ENCODE measurements at regions not wholly inside any gene's neighbourhood (a gene's known extent, or its start where the extent isn't known, plus 50 kb on each side); places are given as distances from the start of the nearest gene placed in this dataset.

DNA sequence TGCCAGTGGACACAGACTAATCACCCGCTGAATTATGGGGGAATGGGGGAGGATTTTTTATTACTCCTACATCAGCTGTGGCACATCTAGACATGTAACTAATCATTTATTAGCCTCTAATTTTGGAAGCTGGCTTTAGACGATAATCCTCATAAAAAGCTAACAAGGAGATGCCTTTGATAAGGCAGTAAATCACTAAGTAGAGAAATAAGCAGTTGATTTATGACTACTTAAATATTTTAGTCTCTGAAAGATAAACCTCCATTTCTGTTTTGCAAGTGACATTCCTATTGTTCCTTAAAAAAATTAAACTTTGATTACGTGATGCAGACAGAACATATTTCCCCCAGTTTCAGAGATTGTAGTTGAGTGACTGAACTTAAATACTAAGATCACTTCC is 206.4 kb upstream of the CDKN2B start:
- TF ChIP-seq, protein P1, sequence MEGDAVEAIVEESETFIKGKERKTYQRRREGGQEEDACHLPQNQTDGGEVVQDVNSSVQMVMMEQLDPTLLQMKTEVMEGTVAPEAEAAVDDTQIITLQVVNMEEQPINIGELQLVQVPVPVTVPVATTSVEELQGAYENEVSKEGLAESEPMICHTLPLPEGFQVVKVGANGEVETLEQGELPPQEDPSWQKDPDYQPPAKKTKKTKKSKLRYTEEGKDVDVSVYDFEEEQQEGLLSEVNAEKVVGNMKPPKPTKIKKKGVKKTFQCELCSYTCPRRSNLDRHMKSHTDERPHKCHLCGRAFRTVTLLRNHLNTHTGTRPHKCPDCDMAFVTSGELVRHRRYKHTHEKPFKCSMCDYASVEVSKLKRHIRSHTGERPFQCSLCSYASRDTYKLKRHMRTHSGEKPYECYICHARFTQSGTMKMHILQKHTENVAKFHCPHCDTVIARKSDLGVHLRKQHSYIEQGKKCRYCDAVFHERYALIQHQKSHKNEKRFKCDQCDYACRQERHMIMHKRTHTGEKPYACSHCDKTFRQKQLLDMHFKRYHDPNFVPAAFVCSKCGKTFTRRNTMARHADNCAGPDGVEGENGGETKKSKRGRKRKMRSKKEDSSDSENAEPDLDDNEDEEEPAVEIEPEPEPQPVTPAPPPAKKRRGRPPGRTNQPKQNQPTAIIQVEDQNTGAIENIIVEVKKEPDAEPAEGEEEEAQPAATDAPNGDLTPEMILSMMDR (IDR thresholded peaks at IDR 0.05) = no peak
- no peak for TF ChIP-seq POLR2A (IDR thresholded peaks at IDR 0.05)

All from esophagus squamous epithelium (tissue), 4 donors.